ENCODE measurements at regions not wholly inside any gene's neighbourhood (a gene's known extent, or its start where the extent isn't known, plus 50 kb on each side); places are given as distances from the start of the nearest gene placed in this dataset.

DNA sequence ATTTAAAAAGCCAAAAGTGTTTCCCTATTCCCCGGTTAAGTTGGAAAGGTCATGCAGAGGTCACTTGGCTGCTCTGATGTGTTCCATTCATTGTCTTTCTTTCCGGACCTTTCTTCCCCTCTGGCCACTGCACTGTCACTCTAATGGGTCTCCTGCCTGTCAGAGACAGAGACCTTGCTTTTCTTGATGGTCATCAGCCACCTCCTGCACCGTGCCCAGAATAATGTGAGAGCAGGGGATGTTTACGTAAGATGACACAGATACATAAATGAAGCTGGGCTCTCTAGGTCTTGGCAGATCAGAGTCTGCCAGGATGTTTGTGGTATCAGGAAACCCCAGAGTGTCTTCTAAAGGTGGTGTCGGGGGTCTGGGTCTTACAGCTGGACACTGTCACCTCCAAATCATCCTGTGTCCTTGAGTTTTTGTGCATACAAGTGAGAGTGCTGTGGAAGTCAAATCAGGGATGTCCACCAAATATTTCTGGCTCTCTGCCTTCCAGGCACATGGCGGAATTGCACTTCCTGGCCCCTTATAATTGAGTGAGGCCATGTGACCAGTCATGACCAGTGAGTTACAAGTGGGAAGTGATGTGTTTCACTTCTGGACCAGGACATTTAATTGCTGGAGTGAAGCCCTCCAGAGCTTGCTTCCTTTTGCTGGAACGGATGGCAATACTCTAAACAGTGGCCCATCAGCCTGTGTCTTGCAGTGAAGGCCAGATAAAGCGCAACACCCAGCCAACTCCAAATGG lies 130.6 kb upstream of the ATP6AP2 start:
- ChIA-PET CTCF (no interaction called here), POLR2A (no interaction called here)
- H3K4me3 Mint-ChIP-seq: no peak overlapping the region

DNA sequence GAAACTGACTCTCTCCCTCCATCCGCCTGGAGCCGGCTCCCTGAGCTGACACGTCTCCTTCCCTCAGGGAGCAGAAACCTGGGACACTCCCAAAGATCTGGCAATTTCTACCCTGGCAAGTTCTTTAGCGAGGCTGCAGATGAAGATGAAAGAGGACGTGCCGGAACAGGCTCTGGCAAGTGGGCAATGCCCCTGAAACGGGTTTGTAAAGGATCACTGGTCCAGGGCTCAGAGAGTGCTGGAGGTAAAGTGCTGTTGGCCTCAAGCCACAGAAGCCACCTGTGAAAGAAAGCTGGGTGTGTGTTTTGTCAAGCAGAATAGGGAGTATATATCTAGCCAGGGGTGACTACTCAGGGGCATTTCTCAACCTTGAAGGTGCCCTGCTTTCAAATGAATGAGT lies 131.4 kb upstream of the ATP6AP2 start:
- Histone ChIP-seq H3K4me1 (ENCODE audit: insufficient read depth, low read length) (no peaks in the 10 kb centered on the region), H3K4me3 (ENCODE audit: low read length) (no peak overlapping the region), H3K27me3 (ENCODE audit: control insufficient read depth in 1 of 2, insufficient read depth in 2 of 2, low read length in 2 of 2) (no peaks in the 10 kb centered on the region), H3K36me3 (ENCODE audit: insufficient read depth, low read length) (no peaks in the 10 kb centered on the region), H3K9me3 (ENCODE audit: control insufficient read depth in 1 of 2, insufficient read depth in 1 of 2, low read length in 2 of 2) (no peaks in the 10 kb centered on the region), H3K27ac (ENCODE audit: low read depth in 1 of 2, low read length in 2 of 2) (no peak overlapping the region)
- Mint-ChIP-seq H3K27me3 (no peaks in the 10 kb centered on the region), H3K36me3 (ENCODE audit: low read depth) (no peaks in the 10 kb centered on the region), H3K27ac (no peak overlapping the region), H3K4me3 (no peak overlapping the region), H3K4me1 (ENCODE audit: low read depth) (no peaks in the 10 kb centered on the region), H3K9me3 (no peaks in the 10 kb centered on the region)
- no peak for DNase-seq
- ChIA-PET POLR2A (no interaction called here), CTCF (no interaction called here)
- intact Hi-C loops (cut with DNase I, micrococcal nuclease): no loop called here
- no peak for TF ChIP-seq CTCF (IDR thresholded peaks at IDR 0.05)
- no peak for ATAC-seq (ENCODE audit: poor library complexity)

More for the DNA sequence above, 130.6 kb upstream of the ATP6AP2 start:
- Mint-ChIP-seq H3K27me3 (no peaks in the 10 kb centered on the region), H3K27ac (no peak overlapping the region), H3K36me3 (ENCODE audit: low read depth) (no peaks in the 10 kb centered on the region), H3K4me1 (ENCODE audit: low read depth) (no peaks in the 10 kb centered on the region), H3K9me3 (no peaks in the 10 kb centered on the region)
- DNase-seq (no peak), ATAC-seq (ENCODE audit: poor library complexity) (no peak)
- no peak for TF ChIP-seq CTCF (IDR thresholded peaks at IDR 0.05)
- no peaks in the 10 kb centered on the region for H3K9me3 ChIP-seq (ENCODE audit: control insufficient read depth in 1 of 2, insufficient read depth in 1 of 2, low read length in 2 of 2)
- no peak overlapping the region for H3K4me3 ChIP-seq (ENCODE audit: low read length)
- no peak overlapping the region for H3K27ac ChIP-seq (ENCODE audit: low read depth in 1 of 2, low read length in 2 of 2)
- no peaks in the 10 kb centered on the region for H3K4me1 ChIP-seq (ENCODE audit: insufficient read depth, low read length)
- intact Hi-C loops (cut with DNase I, micrococcal nuclease): no loop called here
- no peaks in the 10 kb centered on the region for H3K27me3 ChIP-seq (ENCODE audit: control insufficient read depth in 1 of 2, insufficient read depth in 2 of 2, low read length in 2 of 2)
- no peaks in the 10 kb centered on the region for H3K36me3 ChIP-seq (ENCODE audit: insufficient read depth, low read length)

- H3K36me3 Mint-ChIP-seq (ENCODE audit: low read depth): no peaks in the 10 kb centered on the region
Observed at GRCh38 chrX:40448793-40449192, 132.0 kb upstream of the ATP6AP2 start.

More at GRCh38 chrX:40448793-40449192, 132.0 kb upstream of the ATP6AP2 start:
- TF ChIP-seq CTCF (IDR thresholded peaks at IDR 0.05): no peak
- Mint-ChIP-seq H3K4me1 (ENCODE audit: low read depth) (no peaks in the 10 kb centered on the region), H3K9me3 (no peaks in the 10 kb centered on the region), H3K27me3 (no peaks in the 10 kb centered on the region), H3K4me3 (no peak overlapping the region), H3K27ac (no peak overlapping the region)
- Histone ChIP-seq H3K36me3 (ENCODE audit: insufficient read depth, low read length) (no peaks in the 10 kb centered on the region), H3K4me3 (ENCODE audit: low read length) (no peak overlapping the region), H3K27ac (ENCODE audit: low read depth in 1 of 2, low read length in 2 of 2) (no peak overlapping the region), H3K27me3 (ENCODE audit: control insufficient read depth in 1 of 2, insufficient read depth in 2 of 2, low read length in 2 of 2) (no peaks in the 10 kb centered on the region), H3K9me3 (ENCODE audit: control insufficient read depth in 1 of 2, insufficient read depth in 1 of 2, low read length in 2 of 2) (no peaks in the 10 kb centered on the region), H3K4me1 (ENCODE audit: insufficient read depth, low read length) (no peaks in the 10 kb centered on the region)
- no peak for DNase-seq
- ChIA-PET CTCF (no interaction called here), POLR2A (no interaction called here)
- intact Hi-C loops (cut with DNase I, micrococcal nuclease): no loop called here
- ATAC-seq (ENCODE audit: poor library complexity): no peak
